H1 (cell line): ENCODE measurements at regions not wholly inside any gene's neighbourhood (a gene's known extent, or its start where the extent isn't known, plus 50 kb on each side); places are given as distances from the start of the nearest gene placed in this dataset.
"Not testable (repeated sequence)": the region's sequence is repeated elsewhere in the genome, so short reads cannot be mapped to it uniquely, and the experiment has no call there.

Source experiments
- CTCF ChIA-PET: fragments of 300-600 bp; sonication (Branson Sonifier 250); formaldehyde crosslinking; loops from one replicate; lab custom pipeline; 2021; ENCODE audit not compliant: partially characterized antibody; lab: Charles Lee
- POLR2A ChIA-PET: fragments of 300-600 bp; sonication (Branson Sonifier 250); formaldehyde crosslinking; loops from one replicate; lab custom pipeline; 2021; ENCODE audit warnings: inconsistent platforms; ENCODE audit not compliant: partially characterized antibody; lab: Charles Lee
- DNase-seq, 2 experiments: peaks; one replicate each; pipeline versions ENCODE4 v3.0.0 to v3.0.0-alpha.2; 2010 to 2022; ENCODE audit warnings: low spot score in 2 of 2, low read depth in 1 of 2, mixed read lengths in 1 of 2
- FAIRE-seq: peaks from 2 replicates; lab custom pipeline; 2011; peaks lifted over from hg19 to GRCh38; lab: Jason Lieb, UNC
- H2AFZ ChIP-seq: 2 replicates; pipeline ENCODE4 v1.8.1; 2012; ENCODE audit warnings: low read length, inconsistent platforms
- H2AK5ac ChIP-seq: 2 replicates; pipeline ENCODE4 v1.6.1; 2013; ENCODE audit warnings: low read depth, low read length
- H2BK120ac ChIP-seq: replicated peaks from 2 replicates; pipeline ENCODE3; 2013; ENCODE audit warnings: low read depth, low read length, inconsistent platforms
- H2BK12ac ChIP-seq: 2 replicates; pipeline ENCODE4 v1.6.1; 2013; ENCODE audit warnings: low read depth, low read length
- H2BK15ac ChIP-seq: 2 replicates; pipeline ENCODE4 v1.6.1; 2013; ENCODE audit warnings: low read length
- H2BK20ac ChIP-seq: 2 replicates; pipeline ENCODE4 v1.6.1; 2013; ENCODE audit warnings: low read length
- H2BK5ac ChIP-seq: 2 replicates; pipeline ENCODE4 v1.6.1; 2013; ENCODE audit warnings: low read depth, low read length
- H3K14ac ChIP-seq: 2 replicates; pipeline ENCODE4 v1.6.1; 2013; ENCODE audit warnings: inconsistent platforms; ENCODE audit not compliant: insufficient read length
- H3K18ac ChIP-seq: 2 replicates; pipeline ENCODE4 v1.6.1; 2013; ENCODE audit warnings: low read length; ENCODE audit errors: extremely low read depth
- H3K23ac ChIP-seq: 2 replicates; pipeline ENCODE4 v1.6.1; 2013; ENCODE audit warnings: inconsistent platforms; ENCODE audit not compliant: insufficient read length
- H3K23me2 ChIP-seq: 2 replicates; pipeline ENCODE4 v1.6.1; 2013; ENCODE audit warnings: low read depth, low read length
- H3K27ac ChIP-seq: 2 replicates; pipeline ENCODE4 v1.6.1; 2011; ENCODE audit warnings: low read depth, low read length, inconsistent platforms
- H3K27me3 ChIP-seq, 4 experiments: replicated peaks in 1 of 4; 1 replicate in 1 of 4; 2 replicates in 3 of 4; pipeline versions ENCODE4 v1.6.1 to v1.8.1; 2011 to 2013; ENCODE audit warnings: low read length in 3 of 4, mild to moderate bottlenecking in 3 of 4, inconsistent platforms in 2 of 4, mixed read lengths in 2 of 4, moderate library complexity in 1 of 4; ENCODE audit not compliant: control insufficient read depth in 3 of 4, insufficient read depth in 3 of 4; ENCODE audit errors: extremely low read depth in 1 of 4
- H3K36me3 ChIP-seq, 4 experiments: 2 replicates each; pipeline versions ENCODE4 v1.6.1 to v1.8.1; 2011 to 2013; ENCODE audit warnings: mild to moderate bottlenecking in 4 of 4, low read length in 3 of 4, moderate library complexity in 2 of 4, control low read depth in 1 of 4, inconsistent platforms in 1 of 4; ENCODE audit not compliant: insufficient read depth in 4 of 4, control insufficient read depth in 2 of 4
- H3K4ac ChIP-seq: replicated peaks from 2 replicates; pipeline ENCODE3; 2013; ENCODE audit warnings: low read length, low read depth, mixed read lengths, inconsistent platforms; ENCODE audit not compliant: insufficient read length
- H3K4me1 ChIP-seq, 4 experiments: replicated peaks in 1 of 4; 1 replicate in 1 of 4; 2 replicates in 3 of 4; pipeline versions ENCODE4 v1.6.1 to v1.8.1; 2011 to 2013; ENCODE audit warnings: low read length in 3 of 4, inconsistent platforms in 2 of 4, mixed read lengths in 1 of 4; ENCODE audit not compliant: insufficient read depth in 4 of 4, control insufficient read depth in 3 of 4
- H3K4me2 ChIP-seq, 2 experiments: 2 replicates each; pipeline versions ENCODE4 v1.6.1 to v1.8.1; 2011 to 2013; ENCODE audit warnings: low read depth in 2 of 2, low read length in 2 of 2, control low read depth in 1 of 2, inconsistent platforms in 1 of 2, mild to moderate bottlenecking in 1 of 2; ENCODE audit not compliant: insufficient read depth in 1 of 2
- H3K4me3 ChIP-seq, 4 experiments: fragments of 200-600, 300-600 bp in 1 of 4; sonication (generic), shearing (Covaris generic), sonication (Bioruptor Twin) in 1 of 4; 2 replicates each; pipeline versions ENCODE4 v1.5.1 to v1.8.1; 2011 to 2016; ENCODE audit warnings: low read length in 4 of 4, low read depth in 3 of 4, control low read depth in 2 of 4, inconsistent platforms in 2 of 4, mild to moderate bottlenecking in 2 of 4, mixed read lengths in 1 of 4, moderate library complexity in 1 of 4; ENCODE audit not compliant: insufficient read depth in 2 of 4; ENCODE audit errors: extremely low read depth in 1 of 4
- H3K56ac ChIP-seq: replicated peaks from 2 replicates; pipeline ENCODE3; 2013; ENCODE audit warnings: low read depth, mild to moderate bottlenecking, mixed read lengths, low read length, inconsistent platforms; ENCODE audit not compliant: insufficient read length
- H3K79me1 ChIP-seq: 2 replicates; pipeline ENCODE4 v1.6.1; 2013; ENCODE audit warnings: low read depth, low read length, control low read depth
- H3K79me2 ChIP-seq, 2 experiments: 2 replicates each; pipeline versions ENCODE4 v1.6.1 to v1.8.1; 2012 to 2013; ENCODE audit warnings: low read length in 2 of 2, mild to moderate bottlenecking in 2 of 2, inconsistent platforms in 1 of 2; ENCODE audit not compliant: insufficient read depth in 2 of 2, control insufficient read depth in 1 of 2
- H3K9ac ChIP-seq, 4 experiments: replicated peaks in 1 of 4; 1 replicate in 1 of 4; 2 replicates in 3 of 4; pipeline versions ENCODE4 v1.6.1 to v1.8.1; 2011 to 2013; ENCODE audit warnings: low read depth in 3 of 4, low read length in 3 of 4, control low read depth in 2 of 4, mild to moderate bottlenecking in 2 of 4, moderate library complexity in 2 of 4, inconsistent platforms in 1 of 4; ENCODE audit errors: extremely low read depth in 1 of 4
- H3K9me3 ChIP-seq, 2 experiments: 2 replicates each; pipeline versions ENCODE4 v1.6.1 to v1.8.1; 2012 to 2013; ENCODE audit warnings: mild to moderate bottlenecking in 2 of 2, moderate library complexity in 2 of 2, control low read depth in 1 of 2, inconsistent platforms in 1 of 2, low read depth in 1 of 2, low read length in 1 of 2, mixed read lengths in 1 of 2; ENCODE audit not compliant: insufficient read depth in 2 of 2
- H4K20me1 ChIP-seq, 2 experiments: replicated peaks in 1 of 2; 2 replicates each; pipeline versions ENCODE3 to v1.8.1; 2011 to 2013; ENCODE audit warnings: inconsistent platforms in 2 of 2, low read length in 2 of 2, mild to moderate bottlenecking in 1 of 2; ENCODE audit not compliant: insufficient read depth in 2 of 2, control insufficient read depth in 1 of 2
- H4K5ac ChIP-seq: 2 replicates; pipeline ENCODE4 v1.6.1; 2013; ENCODE audit warnings: low read length, low read depth, mixed read lengths, inconsistent platforms; ENCODE audit not compliant: insufficient read length
- H4K8ac ChIP-seq: 2 replicates; pipeline ENCODE4 v1.8.0; 2013; ENCODE audit warnings: mild to moderate bottlenecking, moderate library complexity, low read length, inconsistent platforms; ENCODE audit not compliant: insufficient read depth; ENCODE audit errors: extremely low read depth
- H4K91ac ChIP-seq: replicated peaks from 2 replicates; pipeline ENCODE3; 2013; ENCODE audit warnings: low read length, mixed read lengths, inconsistent platforms; ENCODE audit not compliant: insufficient read length
- WGBS, 2 experiments: shearing (Covaris generic) in 1 of 2; methylation state at CpG; one replicate each; pipeline versions ENCODE4 v1.1.6 to v1.1.7; 2013 to 2015; ENCODE audit warnings: low lambda C conversion rate in 2 of 2, mixed read lengths in 2 of 2, inconsistent platforms in 1 of 2, low coverage in 1 of 2, missing lambda C conversion rate in 1 of 2; ENCODE audit not compliant: insufficient replicate concordance in 2 of 2, insufficient coverage in 1 of 2, insufficient read length in 1 of 2; ENCODE audit errors: extremely low coverage in 1 of 2, missing lambda C conversion rate in 1 of 2; 5-methylcytosine and 5-hydroxymethylcytosine counted together

- H3K18ac ChIP-seq, H3K27ac ChIP-seq, POLR2A ChIA-PET, H2AK5ac ChIP-seq, H3K27me3 ChIP-seq, H3K4me3 ChIP-seq, H4K5ac ChIP-seq, H4K8ac ChIP-seq, H3K4ac ChIP-seq, DNase-seq, CTCF ChIA-PET, H3K23me2 ChIP-seq, H3K9me3 ChIP-seq, H3K36me3 ChIP-seq, H3K4me2 ChIP-seq, H3K79me2 ChIP-seq, H3K56ac ChIP-seq, H2BK12ac ChIP-seq, H2BK15ac ChIP-seq, FAIRE-seq, H3K9ac ChIP-seq, H2AFZ ChIP-seq, H3K23ac ChIP-seq, H4K20me1 ChIP-seq, H3K14ac ChIP-seq, H2BK120ac ChIP-seq, H2BK5ac ChIP-seq, H4K91ac ChIP-seq, H3K4me1 ChIP-seq, H3K79me1 ChIP-seq, H2BK20ac ChIP-seq: not testable (repeated sequence)
- 88% methylated on average over 4 of the region's 4 CpGs; no CpG with 5 or more reads in 1 of the 2 experiments for WGBS, 2 experiments
Measured at GRCh38 chr17:34737673-34738072, 158.3 kb downstream of the TMEM132E start.
